ENCODE measurements at regions not wholly inside any gene's neighbourhood (a gene's known extent, or its start where the extent isn't known, plus 50 kb on each side); places are given as distances from the start of the nearest gene placed in this dataset.

GRCh38 chr5:121681229-121681855 is 170.3 kb upstream of the FTMT start:
- no peak for DNase-seq

GRCh38 chr5:121688126-121688525 is 163.6 kb upstream of the FTMT start:
- DNase-seq, result no peak

GRCh38 chr5:121688781-121689180 is 162.9 kb upstream of the FTMT start:
- no peak for DNase-seq

- DNase-seq, result no peak
Measured at GRCh38 chr5:121691478-121691877, 160.2 kb upstream of the FTMT start.

- no peak for DNase-seq
Measured at GRCh38 chr5:121692158-121692557, 159.5 kb upstream of the FTMT start.

GRCh38 chr5:121693864-121694263 is 157.8 kb upstream of the FTMT start:
- DNase-seq, result no peak

GRCh38 chr5:121695307-121695706 is 156.4 kb upstream of the FTMT start:
- DNase-seq, result no peak

GRCh38 chr5:121698690-121699089 is 153.0 kb upstream of the FTMT start:
- no peak for DNase-seq

GRCh38 chr5:121701731-121702130 is 150.0 kb upstream of the FTMT start:
- DNase-seq, result no peak

GRCh38 chr5:121702682-121703081 is 149.0 kb upstream of the FTMT start:
- peak; percentile 72 for DNase-seq

GRCh38 chr5:121704291-121704690 is 147.4 kb upstream of the FTMT start:
- DNase-seq, result no peak

GRCh38 chr5:121706686-121707085 is 145.0 kb upstream of the FTMT start:
- DNase-seq, result no peak

- DNase-seq, result no peak
Measured at GRCh38 chr5:121707178-121707577, 144.5 kb upstream of the FTMT start.

- no peak for DNase-seq
Measured at GRCh38 chr5:121711416-121711815, 140.3 kb upstream of the FTMT start.

GRCh38 chr5:121719255-121719654 is 132.4 kb upstream of the FTMT start:
- no peak for DNase-seq

- DNase-seq, result peak; percentile 27
Measured at GRCh38 chr5:121725450-121725849, 126.2 kb upstream of the FTMT start.

GRCh38 chr5:121726991-121727390 is 124.7 kb upstream of the FTMT start:
- DNase-seq, result no peak

- DNase-seq, result no peak
Measured at GRCh38 chr5:121731377-121731776, 120.3 kb upstream of the FTMT start.

- DNase-seq, result no peak
Measured at GRCh38 chr5:121735618-121736017, 116.1 kb upstream of the FTMT start.

- DNase-seq, result no peak
Measured at GRCh38 chr5:121737120-121737519, 114.6 kb upstream of the FTMT start.

- DNase-seq, result no peak
Measured at GRCh38 chr5:121741156-121741555, 110.5 kb upstream of the FTMT start.

- no peak for DNase-seq
Measured at GRCh38 chr5:121744577-121744976, 107.1 kb upstream of the FTMT start.

- no peak for DNase-seq
Measured at GRCh38 chr5:121745407-121745806, 106.3 kb upstream of the FTMT start.

- DNase-seq, result no peak
Measured at GRCh38 chr5:121746763-121747162, 104.9 kb upstream of the FTMT start.

GRCh38 chr5:121748686-121749085 is 103.0 kb upstream of the FTMT start:
- DNase-seq, result peak; percentile 17

GRCh38 chr5:121752149-121752548 is 99.5 kb upstream of the FTMT start:
- no peak for DNase-seq

Data from eye (tissue), 1 donor.